Ecto neural progenitor cell (in vitro differentiated cells): ENCODE measurements at regions not wholly inside any gene's neighbourhood (a gene's known extent, or its start where the extent isn't known, plus 50 kb on each side); places are given as distances from the start of the nearest gene placed in this dataset.

Source experiments
- DNase-seq: peaks from one replicate; pipeline ENCODE4 v3.0.0-alpha.2; 2018; ENCODE audit warnings: low spot score

DNA sequence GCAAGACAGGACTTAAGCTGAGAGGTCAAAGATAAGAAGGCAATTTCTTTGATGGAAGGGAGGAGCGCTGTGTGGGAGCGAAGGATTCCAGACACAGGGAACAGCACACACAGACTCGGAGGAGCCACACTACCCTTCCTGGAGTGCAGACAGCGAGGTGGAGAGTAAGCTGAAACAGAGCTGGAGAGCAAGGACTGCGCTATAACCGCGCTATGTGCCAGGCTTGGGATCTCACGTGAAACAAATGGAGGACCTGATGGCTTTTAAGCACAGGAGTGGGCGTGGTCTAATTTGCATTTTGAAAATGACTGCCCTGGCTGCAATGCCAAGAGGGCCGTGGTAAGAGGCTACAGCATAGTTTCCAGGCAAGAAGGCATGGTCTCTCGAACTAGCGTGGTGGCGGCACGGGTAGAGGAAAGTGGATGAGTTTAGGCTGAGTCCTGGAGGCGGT, 113.9 kb upstream of the SORBS2 start:
- no peak for DNase-seq

DNA sequence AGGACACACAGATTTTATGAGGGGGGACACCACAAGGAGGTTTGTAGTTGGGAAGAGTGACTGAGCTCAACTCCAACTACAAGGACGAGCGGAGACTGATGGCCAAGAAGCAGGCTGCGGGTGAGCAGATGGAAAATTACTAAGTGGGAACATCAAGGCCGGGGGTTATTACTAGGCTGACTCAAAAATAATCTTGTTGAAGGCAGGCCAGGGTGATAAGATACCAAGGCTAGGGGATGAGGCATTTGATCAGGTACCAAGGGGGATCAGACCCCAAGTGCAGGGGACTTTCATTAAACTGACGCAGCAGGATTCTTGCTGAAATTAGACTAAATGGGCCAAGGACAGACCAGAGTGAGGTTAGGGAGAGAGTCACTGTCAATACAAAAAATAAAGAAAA, 119.4 kb upstream of the SORBS2 start:
- DNase-seq: no peak

GRCh38 chr4:185931986-185932385, 120.0 kb upstream of the SORBS2 start:
- no peak for DNase-seq

- DNase-seq: no peak
Observed at GRCh38 chr4:185932491-185932890, 120.5 kb upstream of the SORBS2 start.

DNA sequence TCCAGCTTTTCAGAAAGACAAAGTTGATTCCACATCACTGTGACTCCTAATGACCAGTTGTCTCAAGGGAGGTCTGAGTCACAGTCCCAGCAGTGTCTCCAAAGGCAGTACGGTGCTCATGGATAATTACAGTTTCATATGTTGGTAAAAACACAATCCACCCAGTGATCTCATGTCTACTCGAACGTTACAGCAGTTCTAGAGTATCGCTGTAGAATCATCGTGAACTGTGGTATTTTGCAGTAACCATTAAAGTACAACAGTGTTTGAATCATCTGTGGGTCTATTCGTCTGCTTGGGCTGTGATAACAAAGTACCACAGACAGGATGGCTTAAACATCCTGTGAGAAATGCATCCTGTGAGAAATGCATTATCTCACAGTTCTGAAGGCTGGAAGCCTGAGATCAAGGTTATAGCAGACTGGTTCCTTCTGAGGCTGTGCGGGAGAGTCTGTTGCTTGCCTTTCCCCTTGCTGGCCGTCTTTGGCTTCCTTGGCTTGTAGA, 121.1 kb upstream of the SORBS2 start:
- DNase-seq: no peak

GRCh38 chr4:185936650-185937376, 124.8 kb upstream of the SORBS2 start:
- DNase-seq: no peak

DNA sequence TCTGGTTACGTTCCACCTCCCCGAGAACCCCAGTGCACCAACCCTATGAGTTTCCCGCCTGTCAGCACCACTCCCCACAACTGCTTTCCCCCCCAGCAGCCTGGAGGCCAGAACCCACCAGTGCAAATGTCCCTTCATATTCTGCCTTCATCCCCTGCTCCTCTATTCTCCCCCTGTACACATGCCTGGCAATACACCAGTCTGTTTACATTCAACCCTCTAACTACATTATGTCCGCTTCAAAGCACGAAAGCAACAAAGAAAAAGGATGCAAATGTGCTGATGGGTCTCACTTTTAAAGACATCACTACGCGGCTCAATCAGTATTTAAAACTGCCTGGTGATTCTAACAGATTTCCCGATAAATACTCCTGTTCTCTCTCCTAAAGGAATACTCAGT, 126.7 kb upstream of the SORBS2 start:
- DNase-seq: no peak

GRCh38 chr4:185941461-185941860, 127.5 kb upstream of the TLR3 start:
- DNase-seq: no peak

GRCh38 chr4:185945252-185945651, 123.7 kb upstream of the TLR3 start:
- no peak for DNase-seq

DNA sequence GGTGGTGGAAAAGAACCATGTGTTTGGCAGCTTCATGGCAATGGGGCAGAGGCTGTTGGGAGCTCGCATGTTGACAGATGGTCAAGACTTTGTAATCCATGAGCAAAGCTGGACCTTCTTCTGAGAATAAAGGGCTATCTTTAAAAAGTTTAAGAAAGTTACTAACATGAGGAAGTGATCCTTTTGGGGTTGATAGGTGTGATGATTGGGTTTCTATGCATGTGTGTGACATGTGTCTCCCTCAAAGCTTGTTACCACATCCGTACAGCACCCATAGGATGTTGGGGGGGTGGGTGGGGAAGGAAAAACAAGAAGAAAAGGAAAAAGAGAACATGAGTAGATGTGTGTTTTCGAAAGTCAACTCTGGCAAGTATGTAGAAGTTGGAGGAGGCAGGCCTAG, 123.0 kb upstream of the TLR3 start:
- no peak for DNase-seq

DNA sequence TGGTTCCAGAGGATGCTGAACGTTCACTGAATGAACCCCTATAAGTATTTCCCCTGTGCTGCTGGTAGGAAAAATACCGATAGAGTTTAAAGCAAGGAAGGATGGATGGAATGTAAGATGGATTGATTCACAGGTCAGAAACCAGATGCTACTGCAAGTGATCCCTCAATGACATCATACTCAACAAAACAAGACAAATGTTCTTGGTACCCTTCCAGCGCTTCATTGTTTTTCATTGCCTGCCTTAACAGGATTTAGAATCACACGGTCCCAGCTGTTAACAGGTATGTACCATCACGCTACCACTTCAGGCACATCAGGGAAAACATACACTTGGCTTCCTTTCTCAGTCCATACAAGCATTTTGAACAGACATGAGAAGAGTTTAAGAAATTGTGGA, 118.1 kb upstream of the TLR3 start:
- DNase-seq: no peak

DNA sequence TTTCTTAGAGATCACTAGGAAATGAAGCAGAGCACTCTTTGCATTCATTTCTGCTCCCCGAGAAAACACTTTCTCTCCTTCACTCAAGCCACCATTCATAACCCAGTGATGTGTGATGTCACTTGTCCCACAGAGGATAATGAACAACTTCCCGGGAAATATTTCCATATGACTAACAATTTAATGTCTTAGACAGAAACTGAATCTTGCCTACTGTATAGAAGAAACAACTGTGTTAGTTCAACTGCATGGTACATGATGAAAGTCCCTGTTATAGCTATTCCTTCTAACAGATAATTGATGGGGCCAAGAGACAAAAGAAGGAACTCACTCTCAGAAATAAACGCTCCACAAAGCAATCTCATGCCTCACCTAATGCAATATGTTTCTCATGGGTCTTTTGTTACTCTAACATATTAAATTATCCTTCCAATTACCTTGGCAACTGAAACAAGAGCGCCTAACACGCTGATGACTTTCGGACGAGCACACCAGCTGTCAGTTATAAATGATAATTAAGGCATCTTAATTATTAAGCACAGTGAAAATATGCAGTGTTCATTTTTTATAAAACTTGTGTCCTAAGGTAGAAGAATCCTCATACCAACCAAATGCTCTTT, 113.7 kb upstream of the TLR3 start:
- no peak for DNase-seq

GRCh38 chr4:185955826-185956543, 113.0 kb upstream of the TLR3 start:
- DNase-seq: peak; percentile 57

DNA sequence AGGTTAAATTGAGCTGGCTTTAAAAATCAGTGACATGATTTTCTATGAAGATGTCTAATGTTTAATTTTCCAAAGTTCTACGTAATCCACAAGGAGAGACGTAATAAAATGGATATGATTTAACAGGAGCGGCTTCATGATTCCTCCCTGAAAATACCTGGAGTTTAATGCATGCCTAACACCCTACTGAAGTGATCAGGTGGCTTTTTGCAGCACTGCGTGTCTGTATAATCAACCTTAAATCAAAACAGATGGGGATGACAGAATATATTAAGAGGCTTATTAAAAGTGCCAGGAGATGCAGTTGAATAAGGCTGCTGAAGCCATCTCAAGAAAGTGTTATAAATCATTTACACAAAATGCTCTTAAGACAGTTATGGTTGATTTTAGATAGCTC, 112.4 kb upstream of the TLR3 start:
- DNase-seq: no peak

DNA sequence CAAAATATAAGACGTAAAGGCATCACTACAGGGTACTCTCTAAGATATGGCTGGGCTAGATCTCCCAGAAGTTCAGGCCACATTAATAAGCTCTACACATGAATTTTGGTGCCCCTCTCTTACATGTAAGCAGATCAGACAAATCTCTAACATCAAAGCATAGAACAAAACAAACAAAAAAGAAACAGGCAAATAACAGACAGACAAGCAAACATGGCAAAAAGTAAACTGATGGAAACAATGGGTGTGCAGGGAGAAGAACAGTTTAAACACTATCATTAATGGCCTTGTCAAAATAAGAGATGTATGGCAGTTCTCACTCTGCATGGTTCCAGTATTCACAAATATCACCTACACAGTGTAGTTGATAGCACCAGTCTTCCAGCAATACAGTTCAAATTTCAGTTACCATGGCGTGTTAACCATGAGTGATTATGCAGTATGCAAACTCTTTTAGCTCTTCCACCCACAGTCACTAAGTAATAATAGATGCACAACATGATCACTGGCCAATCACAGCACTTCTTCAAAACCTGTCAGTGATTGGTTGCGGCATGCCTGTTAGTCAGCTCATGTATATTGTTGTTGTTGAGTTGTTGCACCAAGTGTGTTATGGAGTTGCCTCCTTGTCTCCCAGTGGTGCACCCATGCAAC, 110.7 kb upstream of the TLR3 start:
- DNase-seq: no peak

DNA sequence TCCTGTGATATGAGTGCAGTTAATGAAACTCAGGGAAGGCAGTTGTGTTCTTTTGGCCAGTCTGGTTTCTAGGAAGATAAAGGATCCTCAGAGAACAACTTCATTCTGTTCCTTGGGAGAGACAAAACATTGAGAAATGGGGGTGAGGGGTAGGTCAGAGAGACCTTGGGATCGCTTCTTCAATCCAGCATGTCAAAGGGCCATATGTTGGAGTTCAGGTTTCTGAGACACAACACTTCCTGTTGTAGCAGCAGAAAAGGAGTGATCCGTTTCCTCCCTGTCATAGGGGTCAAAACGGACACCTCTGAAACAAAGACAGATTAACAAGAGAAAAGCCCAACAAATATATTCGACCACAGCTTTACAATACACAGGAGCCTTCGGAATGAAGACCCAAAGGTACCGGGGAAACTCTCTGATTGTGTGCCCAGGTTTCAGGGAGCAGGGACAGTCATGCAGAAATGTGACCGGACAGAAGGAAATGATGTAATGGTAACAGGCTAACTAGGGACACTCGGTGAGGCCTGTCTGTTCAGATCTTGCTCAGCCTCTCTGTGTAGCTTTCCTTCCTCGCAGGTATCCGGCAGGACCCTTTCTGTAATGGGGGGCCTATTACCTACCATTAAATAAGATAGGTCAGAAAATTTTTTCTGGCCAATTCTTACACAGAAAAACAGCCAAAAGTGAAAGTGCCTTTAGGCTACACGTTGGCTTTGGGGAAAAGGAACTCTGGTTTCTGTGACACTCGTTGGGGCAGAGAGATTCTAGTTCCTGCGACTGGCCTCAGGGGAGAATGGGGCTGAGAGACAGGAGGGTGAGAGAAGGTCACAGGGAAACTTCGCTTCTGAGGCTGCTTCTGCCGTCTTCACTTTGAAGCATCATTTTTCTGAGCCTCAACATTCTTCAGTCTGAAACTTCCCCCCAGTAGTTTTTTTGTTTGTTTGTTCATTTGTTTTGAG, 103.3 kb upstream of the TLR3 start:
- no peak for DNase-seq

- DNase-seq: no peak
Observed at GRCh38 chr4:185966549-185966948, 102.4 kb upstream of the TLR3 start.

GRCh38 chr4:185966997-185967775, 101.8 kb upstream of the TLR3 start:
- DNase-seq: no peak

- no peak for DNase-seq
Observed at GRCh38 chr4:185969657-185970056, 99.3 kb upstream of the TLR3 start.

GRCh38 chr4:185987961-185988627, 80.9 kb upstream of the TLR3 start:
- DNase-seq: no peak
